Kasumi-1 (cell line): ENCODE measurements at regions not wholly inside any gene's neighbourhood (a gene's known extent, or its start where the extent isn't known, plus 50 kb on each side); places are given as distances from the start of the nearest gene placed in this dataset.

Source experiments
- DNase-seq, 2 experiments: peaks; one replicate each; lab custom pipeline; 2025; lab: John Stamatoyannopoulos, UW

DNA sequence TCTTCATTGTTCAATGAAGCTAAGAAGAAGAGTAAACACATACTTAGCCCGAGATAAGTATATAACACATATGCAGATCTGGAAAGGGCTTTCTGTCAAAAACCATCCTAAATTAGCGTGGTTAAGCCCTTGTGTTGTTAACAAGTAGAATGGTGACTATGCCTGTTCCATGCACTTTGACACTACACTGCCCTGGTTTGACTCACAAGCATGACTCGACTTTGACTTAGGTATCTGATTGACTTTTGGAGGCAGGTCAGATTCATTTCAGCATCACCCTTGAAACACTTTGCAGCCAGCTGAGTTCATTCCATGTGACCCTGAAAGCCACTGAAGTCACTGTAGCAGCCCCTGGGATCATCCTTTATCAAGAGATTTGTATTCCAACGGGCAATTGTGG lies 239.8 kb downstream of the TBX18 start:
- DNase-seq, result no peak

DNA sequence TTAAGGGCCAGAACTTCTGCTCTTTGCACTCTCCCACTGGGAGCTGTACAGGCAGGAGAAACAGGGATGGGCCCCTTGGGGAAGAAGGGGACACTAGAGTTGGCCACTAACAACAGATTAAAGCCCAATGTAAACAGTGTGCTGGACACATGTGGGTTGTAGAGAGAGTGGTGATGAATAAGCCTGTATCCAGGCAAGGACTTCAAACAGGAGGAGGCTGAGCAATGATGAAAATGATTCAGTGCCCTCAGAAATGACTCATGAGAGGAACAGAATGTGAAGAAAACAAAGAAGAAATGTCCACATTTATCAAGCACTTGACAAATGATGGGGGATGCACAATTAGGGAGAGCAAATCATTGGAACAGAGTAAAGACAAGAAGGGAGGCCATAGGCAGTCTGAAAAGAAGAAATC lies 242.3 kb downstream of the TBX18 start:
- DNase-seq, result no peak

DNA sequence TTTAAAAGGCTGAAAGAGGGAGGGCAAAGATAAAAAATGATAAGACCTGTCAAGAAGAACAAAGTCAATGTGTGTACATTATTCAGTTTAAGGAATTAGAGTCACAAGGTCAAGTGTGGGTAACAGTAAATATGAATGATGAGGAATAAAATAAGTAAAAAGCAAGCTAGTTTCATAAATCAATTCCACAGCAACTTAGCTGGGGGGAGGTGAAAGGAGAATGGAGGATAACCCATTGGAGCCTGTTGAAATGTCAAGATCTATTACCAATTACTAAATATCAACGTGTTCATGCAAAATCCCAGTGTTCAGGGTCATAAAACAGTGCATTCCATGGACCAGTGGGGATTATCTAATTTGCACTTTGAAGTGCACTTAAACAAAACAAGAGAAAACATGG lies 242.9 kb downstream of the TBX18 start:
- no peak for DNase-seq

DNA sequence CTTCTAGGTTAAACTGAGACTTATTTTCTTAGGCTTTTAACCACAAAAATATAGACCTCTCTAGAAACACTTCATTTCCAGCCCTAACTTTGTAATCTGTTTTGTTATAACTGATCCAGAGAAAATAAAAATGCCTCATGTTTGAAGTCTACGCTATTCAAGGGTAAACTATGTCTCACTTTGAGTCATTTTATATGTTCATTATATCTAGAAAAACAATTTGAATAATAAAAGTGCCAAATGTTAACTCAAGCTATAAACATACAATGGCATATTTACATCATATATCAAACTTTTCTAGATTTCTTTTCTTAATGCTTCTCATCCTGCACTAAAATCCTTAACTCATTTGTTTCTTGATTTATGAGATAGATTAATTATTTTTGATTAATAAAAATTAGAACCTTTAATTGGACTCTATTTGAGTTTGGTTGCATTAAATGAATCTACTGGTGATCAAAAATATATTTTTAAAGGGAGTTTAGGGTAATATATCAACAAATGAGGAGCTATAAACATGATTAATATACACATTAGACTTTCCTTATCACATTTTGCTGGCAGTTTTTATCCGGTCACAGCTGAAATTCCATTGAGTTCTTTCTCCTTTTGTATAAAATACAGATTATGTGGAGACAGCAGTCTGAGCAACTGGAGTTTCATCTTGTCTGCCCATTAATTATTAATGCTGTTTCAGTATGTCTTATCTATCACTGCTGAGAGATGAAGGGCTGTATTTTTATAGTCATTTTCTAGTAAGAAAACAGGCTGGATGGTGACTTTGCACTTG lies 246.5 kb downstream of the TBX18 start:
- no peak for DNase-seq

DNA sequence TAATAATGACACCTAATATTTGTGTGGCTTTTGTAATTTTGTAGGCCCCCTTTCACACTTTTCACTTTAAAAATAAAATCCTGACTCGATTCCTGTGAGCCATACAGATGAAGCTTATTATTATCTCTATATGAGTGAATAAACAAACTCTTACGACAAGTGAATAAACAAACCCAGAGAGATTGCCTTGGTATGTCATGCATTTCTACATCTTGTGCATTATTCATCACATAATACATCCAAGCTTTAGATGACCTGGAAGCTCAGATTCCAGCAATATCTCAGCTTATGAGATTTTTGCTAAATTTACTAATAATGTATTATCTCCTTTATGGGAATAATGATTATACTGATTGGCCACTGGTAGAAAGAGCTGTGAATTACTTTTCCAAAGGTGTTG lies 248.2 kb downstream of the TBX18 start:
- DNase-seq, result no peak

DNA sequence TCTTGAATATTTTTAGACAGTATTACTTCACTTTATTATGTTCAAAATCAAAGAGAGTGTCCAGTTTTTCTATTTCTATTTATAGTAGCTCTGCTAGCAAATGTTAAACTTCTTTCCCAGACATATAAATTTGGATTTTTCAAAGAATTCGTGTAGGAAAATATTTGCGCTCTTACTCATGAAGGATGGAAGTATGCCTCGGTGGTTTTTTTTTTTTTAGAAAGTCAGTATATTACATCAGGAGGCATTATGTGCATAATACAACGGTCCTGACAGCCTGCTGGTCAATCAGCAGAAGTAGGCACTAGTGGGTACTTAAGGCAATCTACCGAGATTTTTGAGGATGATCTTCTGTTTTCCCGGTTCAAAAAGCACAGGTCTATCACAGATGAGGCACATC lies 249.3 kb downstream of the TBX18 start:
- DNase-seq, result no peak

DNA sequence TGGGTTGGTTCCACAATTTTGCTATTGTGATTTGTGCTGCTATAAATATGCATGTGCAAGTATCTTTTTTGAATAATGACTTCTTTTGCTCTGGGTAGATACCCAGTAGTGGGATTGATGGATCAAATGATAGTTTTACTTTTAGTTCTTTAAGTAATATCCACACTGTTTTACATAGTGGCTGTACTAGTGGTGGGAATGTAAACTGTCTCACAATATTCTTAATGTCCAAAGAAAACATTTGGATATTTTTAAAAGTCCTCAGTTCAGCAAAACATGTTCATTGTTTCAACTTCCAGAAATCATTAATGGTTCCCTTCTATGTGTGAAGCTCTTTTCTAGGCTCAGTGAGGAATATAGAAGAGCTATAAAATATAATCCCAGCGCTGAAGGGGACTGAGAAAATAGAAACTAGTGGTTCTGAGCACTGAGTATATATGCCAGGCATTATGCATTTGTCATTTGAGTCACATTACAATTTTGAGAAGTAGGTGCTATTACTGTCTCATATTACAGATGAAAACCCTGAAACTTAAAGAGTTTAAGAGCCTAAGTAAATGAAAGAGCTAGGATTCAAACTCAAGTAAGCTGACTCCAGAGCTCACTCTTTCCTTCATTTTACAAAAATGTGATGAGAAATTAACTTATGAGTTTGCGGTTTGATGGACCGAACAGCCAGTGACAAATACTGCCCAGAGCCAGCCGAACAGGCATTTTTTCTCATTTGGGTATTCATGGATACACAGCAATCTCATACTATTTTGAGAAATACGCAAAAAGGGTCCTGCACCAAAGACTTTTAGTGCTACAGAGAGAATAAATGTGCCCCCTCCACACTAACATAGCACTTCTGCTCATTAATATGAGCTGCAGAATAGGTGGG lies 250.1 kb downstream of the TBX18 start:
- DNase-seq, result no peak

DNA sequence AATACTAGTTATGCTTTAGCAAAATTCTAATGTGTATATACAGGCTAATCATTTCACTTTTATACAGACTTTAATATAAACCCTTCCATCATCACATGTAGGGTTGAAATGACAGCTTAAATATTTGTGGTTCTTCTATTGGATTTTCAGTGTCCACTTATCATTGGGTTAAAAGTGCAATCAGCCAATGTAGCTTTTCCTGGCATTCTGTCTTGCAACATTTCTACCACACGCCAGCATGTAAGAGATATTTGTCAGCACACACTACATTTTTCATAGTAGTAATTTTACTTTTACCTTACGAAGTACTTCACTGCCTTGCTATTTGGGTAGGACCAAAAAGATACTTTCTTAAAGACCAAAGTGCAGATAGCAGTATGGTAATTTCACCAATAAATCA lies 252.0 kb downstream of the TBX18 start:
- DNase-seq, result no peak

DNA sequence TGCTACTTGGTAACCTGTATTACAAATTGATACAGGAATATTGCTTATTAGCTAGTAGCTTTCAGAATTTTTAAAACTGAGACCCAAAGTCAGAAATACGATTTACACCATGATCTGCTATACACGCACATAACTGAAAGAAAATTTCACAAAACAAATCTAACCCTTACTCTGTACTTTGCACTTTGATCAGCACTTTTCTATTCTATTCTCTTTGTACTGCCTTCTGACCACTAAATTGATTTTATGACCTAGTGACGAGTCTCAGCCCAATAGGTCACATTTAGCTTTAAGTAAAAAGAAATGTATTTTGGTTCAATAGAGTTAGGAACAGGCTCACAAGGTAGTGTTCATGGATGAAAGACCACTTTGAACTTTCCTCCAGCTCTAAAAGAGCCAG lies 252.5 kb downstream of the TBX18 start:
- DNase-seq, result no peak

DNA sequence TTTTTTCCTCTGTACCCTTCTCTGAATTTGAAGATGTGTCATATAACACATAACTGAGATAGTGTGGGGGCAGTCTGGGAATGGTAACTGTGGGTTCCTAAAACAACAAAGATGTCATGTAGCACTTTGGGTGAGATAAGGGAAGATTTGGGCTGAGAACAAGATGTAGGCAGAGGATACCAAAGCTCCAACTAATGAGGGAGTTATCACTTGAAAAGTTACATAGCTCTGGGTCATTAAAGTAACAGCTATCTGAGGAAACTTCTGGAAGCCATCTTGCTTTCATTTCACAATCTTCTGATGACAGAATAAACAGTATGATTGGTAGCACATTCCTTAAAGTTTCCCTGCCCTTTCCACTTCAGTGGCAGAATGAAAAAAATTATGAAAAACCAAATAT lies 255.4 kb downstream of the TBX18 start:
- no peak for DNase-seq

DNA sequence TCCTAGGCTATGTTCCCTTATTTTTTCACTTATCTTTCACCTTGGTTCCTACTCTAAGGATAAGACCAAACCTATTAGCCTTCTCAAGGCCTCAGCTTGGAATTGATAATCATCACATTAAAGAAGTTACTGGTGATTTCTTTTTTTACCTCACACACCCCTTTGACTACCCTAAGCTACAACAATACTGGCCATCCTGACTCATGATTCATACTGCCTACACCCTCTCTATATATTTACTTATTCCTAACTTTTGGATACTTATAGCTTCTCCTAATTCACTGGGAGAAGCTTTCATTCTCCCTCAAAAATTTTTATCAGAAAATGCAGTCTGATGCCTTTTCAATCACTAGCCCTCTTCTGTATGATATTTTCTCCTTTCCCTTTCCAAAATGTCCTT lies 256.1 kb downstream of the TBX18 start:
- no peak for DNase-seq

DNA sequence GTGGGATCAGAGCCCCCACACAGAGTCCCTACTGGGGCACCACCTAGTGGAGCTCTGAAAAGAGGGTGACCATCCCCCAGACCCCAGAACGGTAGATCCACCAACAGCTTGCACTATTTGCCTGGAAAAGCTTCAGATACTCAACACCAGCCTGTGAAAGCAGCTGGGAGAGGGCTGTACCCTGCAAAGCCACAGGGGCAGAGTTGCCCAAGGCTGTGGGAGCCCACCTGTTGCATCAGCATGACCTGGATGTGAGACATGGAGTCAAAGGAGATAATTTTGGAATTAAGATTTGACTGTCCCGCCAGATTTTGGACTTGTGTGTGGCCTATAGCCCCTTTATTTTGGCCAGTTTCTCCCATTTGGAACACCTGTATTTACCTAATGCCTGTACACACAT lies 260.4 kb downstream of the TBX18 start:
- no peak for DNase-seq

DNA sequence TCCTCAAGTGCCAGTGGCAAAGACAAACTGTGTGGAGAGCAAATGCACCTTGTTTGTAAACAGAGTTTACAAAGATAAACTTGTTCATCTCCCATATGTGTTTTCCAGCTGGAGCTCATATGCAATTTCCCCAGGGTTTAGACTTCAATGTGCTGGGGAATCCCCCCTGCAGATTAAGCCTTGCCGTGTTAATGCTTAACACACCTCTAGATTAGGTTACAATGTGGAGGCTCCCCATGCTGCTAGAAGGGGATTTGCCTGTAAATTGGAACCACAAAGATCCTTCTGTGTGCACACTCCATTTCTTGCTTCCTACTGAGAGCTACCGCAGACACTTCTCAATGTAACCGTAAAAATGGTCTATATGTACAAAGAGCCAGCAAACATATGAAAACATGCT lies 263.1 kb downstream of the TBX18 start:
- DNase-seq, result no peak

DNA sequence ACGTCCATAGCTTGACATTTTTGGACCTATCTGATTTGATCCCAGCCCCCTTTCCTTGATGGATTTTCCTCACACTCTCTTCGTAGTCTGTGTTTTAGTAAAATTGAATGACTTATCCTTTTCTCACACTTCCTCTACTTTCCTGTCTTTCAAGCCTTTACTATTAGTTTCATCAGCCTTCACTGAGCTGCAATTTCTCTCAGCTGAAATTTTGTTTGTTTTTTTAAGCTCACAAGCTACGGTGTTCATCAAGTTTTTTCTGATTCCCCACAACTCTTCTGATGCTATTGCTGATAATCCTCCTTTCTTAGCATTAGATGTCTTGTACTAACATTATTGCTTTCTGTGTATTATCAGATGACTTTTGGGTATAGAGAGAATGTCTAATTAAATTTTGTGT lies 263.7 kb downstream of the TBX18 start:
- DNase-seq, result no peak

DNA sequence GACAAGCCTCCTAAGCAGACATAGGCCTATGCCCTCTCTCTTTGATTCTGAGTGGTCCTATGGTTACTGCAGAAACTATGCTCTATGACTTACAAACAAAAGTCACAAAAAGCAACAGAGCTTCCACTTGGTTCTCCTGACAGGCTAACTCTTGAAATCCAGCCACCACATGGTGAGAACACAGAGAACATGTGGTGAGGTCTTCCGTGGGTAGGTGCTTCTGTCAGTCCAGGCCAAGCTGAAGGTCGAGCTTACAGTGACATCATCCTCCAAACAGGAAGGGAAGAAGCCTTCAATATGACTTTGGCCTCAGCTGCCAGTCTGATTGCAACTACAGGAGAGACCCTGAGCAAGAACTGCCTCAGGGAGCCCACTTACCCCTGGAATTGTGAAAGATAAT lies 265.5 kb downstream of the TBX18 start:
- no peak for DNase-seq

DNA sequence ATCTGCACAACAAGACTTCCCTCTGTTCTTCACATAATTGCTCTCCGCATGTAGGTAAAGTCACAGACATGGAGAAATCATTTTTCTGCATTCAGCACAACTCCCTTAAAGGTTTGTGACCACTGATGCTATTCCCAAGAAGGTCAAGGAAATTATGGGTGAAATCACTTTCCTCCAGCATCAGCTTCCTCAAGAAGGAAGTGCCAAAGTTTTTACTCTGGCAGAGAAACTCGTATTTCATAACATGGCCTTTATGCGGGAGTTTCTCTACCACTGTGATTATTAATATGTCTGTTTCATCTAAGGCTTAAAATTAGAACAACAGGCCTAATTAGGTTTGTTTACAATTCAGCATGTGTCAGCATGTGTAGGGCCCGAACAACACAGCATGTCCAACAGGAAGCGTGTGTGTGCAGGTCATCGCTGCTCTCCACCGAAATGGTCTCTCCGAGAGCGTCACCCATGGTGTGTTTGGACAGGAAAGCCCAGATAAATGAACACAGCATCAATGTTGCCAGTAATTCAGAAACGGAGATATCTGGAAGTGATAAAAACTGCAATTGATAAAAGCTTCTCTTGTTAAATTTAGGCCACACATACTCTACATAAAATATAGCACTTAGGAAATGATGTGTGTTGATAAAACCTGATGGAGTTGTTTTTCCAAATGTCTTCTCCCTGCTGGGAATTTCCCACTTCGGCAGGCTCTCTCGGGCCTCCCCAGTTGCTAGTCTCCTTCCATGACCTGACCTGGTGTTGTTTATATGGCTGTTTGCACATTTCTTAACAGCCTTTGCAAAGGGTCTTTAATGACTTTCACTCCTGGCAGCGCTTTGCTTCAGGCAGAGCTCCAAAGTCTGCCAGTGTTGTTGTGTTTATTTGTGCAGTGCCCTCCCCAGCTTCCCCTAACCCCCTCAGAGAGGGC lies 265.1 kb upstream of the CEP162 start:
- DNase-seq, result no peak

DNA sequence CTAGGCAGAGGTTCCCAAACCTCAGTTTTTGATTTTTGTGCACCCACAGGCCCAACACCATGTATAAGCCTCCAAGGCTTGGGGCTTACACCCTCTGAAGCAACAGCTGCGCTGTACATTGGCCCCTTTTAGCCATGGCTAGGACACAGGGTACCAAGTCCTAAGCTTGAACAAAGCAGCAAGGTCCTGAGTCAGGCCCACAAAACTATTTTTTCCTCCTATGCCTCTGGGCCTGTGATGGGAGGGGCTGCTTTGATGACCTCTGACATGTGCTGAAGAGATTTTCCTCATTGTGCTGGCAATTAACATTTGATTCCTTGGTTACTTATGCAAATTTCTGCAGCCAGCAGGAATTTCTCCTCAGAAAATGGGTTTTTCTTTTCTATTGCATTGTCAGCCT lies 262.2 kb upstream of the CEP162 start:
- DNase-seq, result no peak

DNA sequence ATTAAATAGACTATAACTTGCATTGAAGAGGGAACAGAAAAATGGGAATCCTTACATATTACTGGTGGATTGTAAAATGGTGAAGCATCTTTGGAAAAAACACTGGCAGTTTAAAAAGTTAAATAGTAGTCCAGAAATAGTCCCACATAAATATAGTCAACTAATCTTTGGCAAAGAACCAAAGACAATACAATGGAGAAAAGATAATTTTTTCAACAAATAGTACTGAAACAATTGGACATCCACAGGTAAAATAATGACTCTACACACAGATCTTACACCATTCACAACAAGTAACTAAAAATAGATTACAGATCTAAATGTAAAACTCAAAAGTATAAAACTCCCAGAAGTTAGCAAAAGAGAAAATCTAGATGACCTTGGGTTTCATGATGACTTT lies 259.1 kb upstream of the CEP162 start:
- DNase-seq, result no peak

DNA sequence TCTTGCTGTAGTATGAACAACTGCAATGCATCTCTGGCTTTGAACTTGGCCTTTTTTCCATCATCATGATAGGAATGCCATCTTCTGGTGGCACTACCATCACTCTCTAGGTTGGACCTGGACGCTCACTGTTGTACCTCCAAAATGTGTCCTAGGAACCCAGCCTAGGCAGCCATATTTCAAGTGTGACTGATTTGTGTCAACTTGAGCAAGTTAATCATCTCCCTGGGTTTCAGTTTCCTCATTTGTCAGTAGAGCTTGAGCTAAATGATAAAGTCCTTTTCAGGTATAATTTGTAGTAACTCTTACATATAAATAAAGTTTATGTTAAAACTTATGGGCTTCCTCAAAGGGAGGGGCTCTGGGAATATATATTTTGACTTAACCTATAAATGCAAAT lies 241.7 kb upstream of the CEP162 start:
- no peak for DNase-seq

DNA sequence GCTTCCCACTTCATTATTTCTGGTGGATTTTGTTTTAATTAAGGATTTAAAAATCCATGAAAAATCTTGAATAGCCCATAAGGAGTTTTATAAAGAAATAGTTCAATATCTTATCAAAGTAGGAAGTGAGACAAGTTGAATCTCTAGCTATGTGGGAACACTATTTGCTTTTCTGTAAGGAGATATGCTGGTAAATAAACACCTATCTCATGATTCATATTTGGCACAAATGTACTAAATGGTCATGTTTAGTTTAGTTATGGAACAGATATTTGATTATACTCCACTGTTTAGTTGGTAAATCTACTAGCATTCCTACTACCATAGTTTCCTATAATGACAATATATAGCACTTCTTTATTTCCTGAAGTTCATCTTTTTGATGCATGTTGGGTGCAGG lies 239.9 kb upstream of the CEP162 start:
- DNase-seq, result no peak

DNA sequence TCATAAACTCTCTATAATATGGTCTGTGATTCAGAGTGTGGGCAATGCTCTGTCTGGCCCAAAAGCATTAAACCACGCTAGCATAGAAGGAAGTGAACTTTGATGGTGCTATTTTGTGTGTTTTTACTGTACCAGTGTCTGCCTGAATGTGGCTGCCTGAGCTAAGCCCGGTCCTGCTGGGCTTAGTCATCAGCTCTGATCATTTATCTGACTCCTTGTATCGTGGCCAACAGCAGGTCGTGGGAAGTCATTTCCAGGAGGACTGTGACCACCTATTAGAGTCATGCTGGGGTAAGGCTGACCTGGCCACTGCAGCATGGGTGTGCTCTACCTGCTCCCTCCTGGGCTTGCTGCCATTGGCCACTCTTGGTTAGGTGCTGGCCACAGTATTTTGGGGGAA lies 239.1 kb upstream of the CEP162 start:
- no peak for DNase-seq

DNA sequence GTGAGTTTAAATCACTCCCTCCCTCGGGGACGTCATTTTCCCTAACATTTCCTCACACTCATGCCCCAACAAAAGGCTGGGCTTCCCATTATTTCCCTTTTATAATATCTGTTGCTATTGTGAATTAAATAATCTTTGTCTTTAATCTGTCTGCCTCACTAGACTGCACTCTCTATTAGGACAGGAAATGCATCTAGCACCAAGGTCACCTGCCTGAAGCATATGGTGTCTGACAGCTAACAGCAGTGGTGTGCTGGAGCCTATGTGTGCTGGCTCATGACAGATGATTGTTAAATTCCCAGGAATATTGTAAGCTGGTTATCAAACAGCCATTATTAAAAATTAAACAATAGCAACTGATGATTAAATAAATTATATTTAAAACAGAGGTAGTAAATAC lies 237.0 kb upstream of the CEP162 start:
- DNase-seq, result no peak
